Common myeloid progenitor, CD34-positive (primary cell): ENCODE measurements at regions not wholly inside any gene's neighbourhood (a gene's known extent, or its start where the extent isn't known, plus 50 kb on each side); places are given as distances from the start of the nearest gene placed in this dataset.
"Not testable (repeated sequence)": the region's sequence is repeated elsewhere in the genome, so short reads cannot be mapped to it uniquely, and the experiment has no call there.

Source experiments
- CTCF ChIA-PET: fragments of 350-600 bp; sonication (Branson Sonifier 250); formaldehyde crosslinking; loops from one replicate; lab custom pipeline; 2021; ENCODE audit warnings: antibody characterized with exemption; lab: Charles Lee
- POLR2A ChIA-PET: fragments of 350-600 bp; sonication (Branson Sonifier 250); formaldehyde crosslinking; loops from one replicate; lab custom pipeline; 2021; ENCODE audit warnings: antibody characterized with exemption; lab: Charles Lee
- DNase-seq, 3 donors: peaks; one replicate each; pipeline versions ENCODE4 v3.0.0 to v3.0.0-alpha.2; 2013
- H3K27ac ChIP-seq, 2 experiments: 1 replicate in 1 of 2; 2 replicates in 1 of 2; pipeline ENCODE4 v1.7.0; 2013; ENCODE audit warnings: inconsistent platforms in 2 of 2, low read length in 2 of 2, mild to moderate bottlenecking in 2 of 2, low read depth in 1 of 2, moderate library complexity in 1 of 2; ENCODE audit not compliant: severe bottlenecking in 2 of 2, insufficient read depth in 1 of 2, poor library complexity in 1 of 2
- H3K27me3 ChIP-seq, 5 experiments: replicated peaks in 2 of 5; 1 replicate in 3 of 5; 2 replicates in 2 of 5; pipeline versions ENCODE4 v1.6.1 to v1.7.0; 2013; ENCODE audit warnings: low read length in 4 of 5, mild to moderate bottlenecking in 2 of 5, moderate library complexity in 2 of 5, inconsistent platforms in 1 of 5; ENCODE audit not compliant: insufficient read depth in 5 of 5, control insufficient read depth in 4 of 5
- H3K36me3 ChIP-seq, 4 experiments: 1 replicate in 2 of 4; 2 replicates in 2 of 4; pipeline versions ENCODE4 v1.6.1 to v1.7.0; 2013; ENCODE audit warnings: low read length in 3 of 4, control low read depth in 1 of 4, mild to moderate bottlenecking in 1 of 4; ENCODE audit not compliant: control insufficient read depth in 4 of 4, insufficient read depth in 4 of 4
- H3K4me1 ChIP-seq, 4 experiments: 1 replicate in 3 of 4; 2 replicates in 1 of 4; pipeline versions ENCODE4 v1.6.1 to v1.7.1; 2013; ENCODE audit warnings: low read length in 3 of 4, mild to moderate bottlenecking in 3 of 4, control low read depth in 1 of 4, inconsistent platforms in 1 of 4, moderate library complexity in 1 of 4; ENCODE audit not compliant: control insufficient read depth in 4 of 4, insufficient read depth in 4 of 4; ENCODE audit errors: control extremely low read depth in 1 of 4
- H3K4me3 ChIP-seq, 7 experiments: 1 replicate in 4 of 7; 2 replicates in 3 of 7; pipeline versions ENCODE4 v1.5.1 to v1.7.0; 2013; ENCODE audit warnings: mild to moderate bottlenecking in 7 of 7, low read length in 6 of 7, moderate library complexity in 6 of 7, inconsistent platforms in 2 of 7, low read depth in 2 of 7, control low read depth in 1 of 7; ENCODE audit not compliant: insufficient read depth in 4 of 7, control insufficient read depth in 1 of 7; ENCODE audit errors: extremely low read depth in 1 of 7
- H3K9me3 ChIP-seq, 5 experiments: 1 replicate in 4 of 5; 2 replicates in 1 of 5; pipeline versions ENCODE4 v1.6.1 to v1.7.1; 2013; ENCODE audit warnings: low read length in 4 of 5, mild to moderate bottlenecking in 2 of 5, inconsistent platforms in 1 of 5, low read depth in 1 of 5, moderate library complexity in 1 of 5; ENCODE audit not compliant: control insufficient read depth in 4 of 5, insufficient read depth in 2 of 5; ENCODE audit errors: control extremely low read depth in 1 of 5
- WGBS: methylation state at CpG from one replicate; pipeline ENCODE4 v1.1.5; 2013; ENCODE audit not compliant: insufficient coverage; 5-methylcytosine and 5-hydroxymethylcytosine counted together

GRCh38 chr2:56589194-56589593 is 405.4 kb downstream of the CCDC85A start:
- no peaks in the 10 kb centered on the region for H3K9me3 ChIP-seq
- H3K27me3 ChIP-seq, result no peaks in the 10 kb centered on the region
- CTCF ChIA-PET, result no interaction called here
- no peak overlapping the region for H3K27ac ChIP-seq
- POLR2A ChIA-PET, result no interaction called here
- no peak for DNase-seq
- no CpG with 5 or more reads among the region's 1 CpG for WGBS
- H3K36me3 ChIP-seq, result no peaks in the 10 kb centered on the region
- H3K4me3 ChIP-seq, result no peak overlapping the region
- H3K4me1 ChIP-seq, result no peaks in the 10 kb centered on the region

GRCh38 chr2:56589835-56590234 is 406.0 kb downstream of the CCDC85A start:
- no peaks in the 10 kb centered on the region for H3K9me3 ChIP-seq
- H3K27me3 ChIP-seq, result no peaks in the 10 kb centered on the region
- H3K36me3 ChIP-seq, result no peaks in the 10 kb centered on the region
- DNase-seq, result no peak
- no peak overlapping the region for H3K4me3 ChIP-seq
- no peaks in the 10 kb centered on the region for H3K4me1 ChIP-seq
- no peak overlapping the region for H3K27ac ChIP-seq
- ChIA-PET POLR2A (no interaction called here), CTCF (no interaction called here)

- 67% methylated on average over 1 of the region's 3 CpGs for WGBS
- ChIA-PET POLR2A (no interaction called here), CTCF (interaction anchor here (0.9 kb wide), 1 partner anchor 9 kb away, joined by 3 read pairs; no protein-coding TSS in a partner anchor)
- DNase-seq, result no peak
- H3K9me3 ChIP-seq, result no peaks in the 10 kb centered on the region
- no peaks in the 10 kb centered on the region for H3K4me1 ChIP-seq
- no peaks in the 10 kb centered on the region for H3K27me3 ChIP-seq
- no peak overlapping the region for H3K4me3 ChIP-seq
- no peaks in the 10 kb centered on the region for H3K36me3 ChIP-seq
- no peak overlapping the region for H3K27ac ChIP-seq
Observed at GRCh38 chr2:56590611-56591010, 406.8 kb downstream of the CCDC85A start.

- POLR2A ChIA-PET, H3K27ac ChIP-seq, H3K27me3 ChIP-seq, DNase-seq, H3K4me1 ChIP-seq, H3K36me3 ChIP-seq, H3K9me3 ChIP-seq, CTCF ChIA-PET, H3K4me3 ChIP-seq: not testable (repeated sequence)
- WGBS, result 89% methylated on average over 9 of the region's 9 CpGs
Observed at GRCh38 chr2:56606086-56606485, 422.3 kb downstream of the CCDC85A start.

DNA sequence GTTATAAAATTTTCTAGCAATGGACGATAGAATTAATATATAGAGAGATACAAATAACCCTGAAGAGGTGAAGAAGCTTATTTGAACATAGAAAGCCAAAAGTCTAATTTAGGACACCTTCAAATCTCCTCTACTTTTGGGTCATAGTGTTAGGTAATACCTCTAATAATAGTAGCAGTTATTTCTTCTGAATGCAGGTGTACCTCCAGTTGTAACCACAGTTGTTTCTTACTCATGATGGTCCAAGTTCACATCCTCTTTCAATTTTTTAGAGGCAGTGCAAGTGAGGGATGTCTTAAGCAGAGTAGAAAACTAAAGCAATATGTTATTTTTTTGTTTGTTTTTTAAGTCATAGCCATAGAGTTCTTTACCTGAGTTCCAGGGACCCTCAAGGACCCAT is 429.5 kb downstream of the CCDC85A start:
- H3K4me3 ChIP-seq, result no peak overlapping the region
- CTCF ChIA-PET, result no interaction called here
- H3K27me3 ChIP-seq, result no peaks in the 10 kb centered on the region
- no peaks in the 10 kb centered on the region for H3K9me3 ChIP-seq
- DNase-seq, result no peak
- WGBS, result no CpG with 5 or more reads among the region's 1 CpG
- POLR2A ChIA-PET, result no interaction called here
- no peaks in the 10 kb centered on the region for H3K36me3 ChIP-seq
- no peak overlapping the region for H3K27ac ChIP-seq
- no peaks in the 10 kb centered on the region for H3K4me1 ChIP-seq

DNA sequence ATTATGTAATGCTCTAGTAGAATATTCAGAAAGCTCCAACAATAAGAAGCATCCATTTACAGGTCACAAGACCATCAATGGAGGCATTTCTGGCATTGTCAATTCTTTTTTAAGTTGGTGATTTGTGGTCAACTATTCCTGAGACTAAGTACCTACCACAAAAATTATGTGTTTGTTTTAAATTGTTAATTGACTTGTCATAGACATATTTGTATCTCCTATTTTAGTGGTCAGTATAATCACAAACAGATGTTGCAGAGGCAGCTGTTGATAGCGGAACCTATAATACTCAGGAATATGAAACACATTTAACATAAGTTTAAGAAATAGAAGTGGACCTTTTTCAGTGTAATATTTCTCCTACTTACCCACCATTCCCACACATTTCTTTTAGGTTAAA is 430.1 kb downstream of the CCDC85A start:
- Histone ChIP-seq H3K4me1 (no peaks in the 10 kb centered on the region), H3K9me3 (no peaks in the 10 kb centered on the region), H3K4me3 (no peak overlapping the region), H3K27me3 (no peaks in the 10 kb centered on the region), H3K27ac (no peak overlapping the region), H3K36me3 (no peaks in the 10 kb centered on the region)
- ChIA-PET POLR2A (no interaction called here), CTCF (no interaction called here)
- WGBS, result no CpG with 5 or more reads among the region's 1 CpG
- DNase-seq, result no peak

DNA sequence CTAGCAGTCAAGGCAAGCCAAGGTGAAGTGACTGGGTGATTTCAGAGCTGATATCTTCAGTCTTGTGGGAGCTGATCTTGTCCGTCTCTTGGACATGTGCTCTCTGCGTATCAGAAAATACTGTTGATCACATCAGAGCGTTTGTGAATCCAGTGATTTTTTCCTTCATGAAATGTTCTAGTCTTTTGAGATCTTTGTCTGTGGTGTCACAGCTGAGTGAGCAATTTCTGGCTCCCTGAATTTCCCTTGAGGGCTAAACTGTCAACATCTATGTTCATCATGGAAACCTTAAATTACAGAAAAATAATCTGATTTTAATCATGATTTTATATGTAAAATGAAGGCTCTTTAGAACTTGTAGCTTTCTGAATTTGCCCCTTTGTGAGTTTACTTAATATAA is 432.0 kb downstream of the CCDC85A start:
- Histone ChIP-seq H3K4me3 (no peak overlapping the region), H3K4me1 (no peaks in the 10 kb centered on the region), H3K36me3 (no peaks in the 10 kb centered on the region), H3K27me3 (no peaks in the 10 kb centered on the region), H3K9me3 (no peaks in the 10 kb centered on the region), H3K27ac (no peak overlapping the region)
- 84% methylated on average over 3 of the region's 3 CpGs for WGBS
- CTCF ChIA-PET, result no interaction called here
- DNase-seq, result no peak
- POLR2A ChIA-PET, result interaction anchor here (0.7 kb wide), 1 partner anchor 98 kb away, joined by 5 read pairs; no protein-coding TSS in a partner anchor
